Inflammatory macrophage treated with lipopolysaccharide for 4 hours (primary cell): ENCODE measurements at regions not wholly inside any gene's neighbourhood (a gene's known extent, or its start where the extent isn't known, plus 50 kb on each side); places are given as distances from the start of the nearest gene placed in this dataset.

Experiments
- DNase-seq: peaks from one replicate; pipeline ENCODE4 v3.0.0-alpha.2; 2020

- DNase-seq, result no peak
These were observed 105.3 kb downstream of the AKAIN1 start for GRCh38 chr18:5091741-5092140.

GRCh38 chr18:5075297-5075696 lies 121.8 kb downstream of the AKAIN1 start:
- DNase-seq, result no peak

- peak; percentile 13 for DNase-seq
These were observed 123.8 kb downstream of the AKAIN1 start for GRCh38 chr18:5073026-5073944.

- no peak for DNase-seq
These were observed 128.2 kb downstream of the AKAIN1 start for GRCh38 chr18:5068851-5069250.

GRCh38 chr18:5066380-5066977 lies 130.6 kb downstream of the AKAIN1 start:
- peak; percentile 9 for DNase-seq

- DNase-seq, result no peak
These were observed 131.4 kb downstream of the AKAIN1 start for GRCh38 chr18:5065615-5066014.

- no peak for DNase-seq
These were observed 132.2 kb downstream of the AKAIN1 start for GRCh38 chr18:5064841-5065370.

GRCh38 chr18:5061785-5062184 lies 135.3 kb downstream of the AKAIN1 start:
- no peak for DNase-seq

- DNase-seq, result no peak
These were observed 136.5 kb downstream of the AKAIN1 start for GRCh38 chr18:5060543-5060942.

- DNase-seq, result no peak
These were observed 137.4 kb downstream of the AKAIN1 start for GRCh38 chr18:5059696-5060032.

GRCh38 chr18:5058768-5059695 lies 138.0 kb downstream of the AKAIN1 start:
- DNase-seq, result peak; percentile 38

- peak; percentile 56 for DNase-seq
These were observed 139.4 kb downstream of the AKAIN1 start for GRCh38 chr18:5057386-5058348.

GRCh38 chr18:5052491-5052890 lies 144.6 kb downstream of the AKAIN1 start:
- DNase-seq, result no peak

GRCh38 chr18:5051207-5051606 lies 145.8 kb downstream of the AKAIN1 start:
- DNase-seq, result no peak

- DNase-seq, result no peak
These were observed 147.9 kb downstream of the AKAIN1 start for GRCh38 chr18:5049124-5049523.

- DNase-seq, result no peak
These were observed 156.6 kb downstream of the AKAIN1 start for GRCh38 chr18:5040476-5040875.

- no peak for DNase-seq
These were observed 160.5 kb downstream of the AKAIN1 start for GRCh38 chr18:5036523-5036922.

GRCh38 chr18:5031216-5031615 lies 165.8 kb downstream of the AKAIN1 start:
- no peak for DNase-seq

- no peak for DNase-seq
These were observed 166.4 kb downstream of the AKAIN1 start for GRCh38 chr18:5030636-5031035.

- DNase-seq, result no peak
These were observed 167.5 kb downstream of the AKAIN1 start for GRCh38 chr18:5029592-5029991.

- DNase-seq, result no peak
These were observed 172.3 kb downstream of the AKAIN1 start for GRCh38 chr18:5024741-5025140.

GRCh38 chr18:5021558-5021957 lies 175.5 kb downstream of the AKAIN1 start:
- DNase-seq, result no peak
